ENCODE measurements at regions not wholly inside any gene's neighbourhood (a gene's known extent, or its start where the extent isn't known, plus 50 kb on each side); places are given as distances from the start of the nearest gene placed in this dataset.

- TF ChIP-seq CTCF (IDR thresholded peaks at IDR 0.05; ENCODE audit: poor library complexity, severe bottlenecking) (no peak), EP300 (conservative IDR thresholded peaks at IDR 0.05; ENCODE audit: poor library complexity, severe bottlenecking) (no peak), RAD21 (conservative IDR thresholded peaks at IDR 0.05) (no peak), REST (IDR thresholded peaks at IDR 0.05; ENCODE audit: borderline replicate concordance) (no peak)
Observed at GRCh38 chr4:82235346-82235745, 138.4 kb downstream of the HNRNPD start.
